ENCODE measurements at regions not wholly inside any gene's neighbourhood (a gene's known extent, or its start where the extent isn't known, plus 50 kb on each side); places are given as distances from the start of the nearest gene placed in this dataset.
"Not testable (repeated sequence)": the region's sequence is repeated elsewhere in the genome, so short reads cannot be mapped to it uniquely, and the experiment has no call there.

DNA sequence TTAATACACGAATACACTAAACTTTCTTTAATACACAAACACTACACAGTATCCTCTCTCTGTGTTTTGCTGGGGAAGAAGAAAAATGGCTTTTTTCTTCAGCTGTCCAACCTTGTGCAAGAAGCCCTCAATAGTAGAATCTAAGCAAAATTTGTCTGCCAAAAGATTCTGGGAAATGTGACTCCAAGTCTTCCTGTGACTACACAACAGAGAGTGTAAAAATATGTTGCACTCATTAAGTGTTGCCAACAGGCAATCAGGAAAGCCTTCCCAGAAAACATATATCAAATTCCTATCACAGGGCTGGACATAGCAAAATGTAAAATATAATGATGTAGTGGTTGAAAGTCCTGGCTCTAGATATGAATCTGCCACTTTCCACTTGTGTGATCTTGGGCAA is 825.1 kb upstream of the ZWINT start:
- no peak for DNase-seq (ENCODE audit: low read depth in 2 of 2)

DNA sequence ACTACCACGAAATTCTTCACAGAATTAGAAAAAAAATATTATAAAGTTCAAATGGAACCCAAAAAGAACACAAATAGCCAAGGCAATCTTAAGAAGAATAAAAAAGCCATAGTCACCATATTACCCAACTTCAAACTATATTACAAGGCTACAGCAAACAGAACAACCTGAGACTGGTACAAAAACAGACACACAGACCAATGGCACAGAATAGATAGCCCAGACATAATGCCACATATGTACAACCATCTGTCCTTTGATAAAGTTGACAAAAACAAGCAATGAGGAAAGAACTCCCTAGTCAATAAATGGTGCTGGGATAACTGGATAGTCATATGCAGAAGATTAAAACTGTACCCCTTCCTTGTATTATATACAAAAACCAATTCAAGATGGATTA is 808.5 kb upstream of the ZWINT start:
- no peak for DNase-seq (ENCODE audit: low read depth in 2 of 2)

DNA sequence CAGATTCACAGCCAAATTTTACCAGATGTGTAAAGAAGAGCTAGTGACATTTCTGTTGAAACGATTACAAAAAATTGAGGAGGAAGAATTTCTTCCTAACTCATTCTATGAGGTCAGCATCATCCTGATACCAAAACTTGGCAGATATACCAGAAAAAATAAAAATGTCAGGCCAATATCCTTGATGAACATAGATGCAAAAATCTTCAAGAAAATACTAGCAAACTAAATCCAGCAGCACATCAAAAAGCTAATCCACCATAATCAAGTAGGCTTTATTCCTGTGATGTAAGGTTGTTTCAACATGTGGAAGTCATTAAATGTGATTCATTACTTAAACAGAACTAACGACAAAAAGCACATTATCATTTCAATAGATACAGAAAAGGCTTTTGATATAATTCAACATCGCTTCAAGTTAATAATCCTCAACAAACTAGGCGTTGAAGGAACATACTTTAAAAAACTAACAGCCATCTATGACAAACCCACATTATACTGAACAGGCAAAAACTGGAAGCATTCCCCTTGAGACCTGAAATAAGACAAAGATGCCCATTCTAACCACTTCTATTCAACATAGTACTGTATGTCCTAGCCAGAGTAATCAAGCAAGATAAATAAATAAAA is 807.7 kb upstream of the ZWINT start:
- no peak for DNase-seq (ENCODE audit: low read depth in 2 of 2)

DNA sequence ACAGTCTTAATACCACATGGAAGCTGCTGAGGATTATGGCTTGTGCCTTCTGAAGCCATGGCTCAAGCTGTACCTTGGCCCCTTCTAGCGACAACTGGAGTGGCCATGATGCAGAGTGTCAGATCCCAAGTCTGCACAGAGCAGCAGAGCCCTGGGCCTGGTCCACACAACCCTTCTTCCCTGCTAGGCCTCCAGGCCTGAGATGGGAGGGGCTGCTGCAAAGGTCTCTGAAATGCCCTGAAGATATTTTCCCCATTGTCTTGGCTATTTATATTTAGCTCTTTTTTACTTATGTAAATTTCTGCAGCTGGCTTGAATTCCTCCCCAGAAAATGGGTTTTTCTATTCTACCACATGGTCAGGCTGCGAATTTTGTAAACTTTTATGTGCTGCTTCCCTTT is 804.6 kb upstream of the ZWINT start:
- DNase-seq (ENCODE audit: low read depth in 2 of 2) = no peak

DNA sequence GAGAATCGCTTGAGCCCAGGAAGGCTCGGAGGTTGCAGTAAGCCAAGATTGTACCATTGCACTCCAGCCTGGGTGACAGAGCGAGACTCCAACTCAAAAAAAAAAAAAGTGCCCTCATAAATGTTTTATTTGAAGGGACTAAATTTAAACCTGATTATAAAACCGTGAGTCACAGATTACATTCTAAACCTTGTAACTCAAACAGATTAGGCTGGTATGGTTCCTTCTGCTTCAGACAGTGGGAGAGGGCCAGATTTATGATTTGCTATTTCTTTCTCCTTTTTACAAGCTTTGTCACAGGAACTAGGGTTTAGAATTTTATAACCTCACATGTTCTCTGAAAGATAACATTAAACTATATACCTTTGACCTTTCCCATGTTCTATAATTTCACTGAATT is 801.2 kb upstream of the ZWINT start:
- no peak for DNase-seq (ENCODE audit: low read depth in 2 of 2)

DNA sequence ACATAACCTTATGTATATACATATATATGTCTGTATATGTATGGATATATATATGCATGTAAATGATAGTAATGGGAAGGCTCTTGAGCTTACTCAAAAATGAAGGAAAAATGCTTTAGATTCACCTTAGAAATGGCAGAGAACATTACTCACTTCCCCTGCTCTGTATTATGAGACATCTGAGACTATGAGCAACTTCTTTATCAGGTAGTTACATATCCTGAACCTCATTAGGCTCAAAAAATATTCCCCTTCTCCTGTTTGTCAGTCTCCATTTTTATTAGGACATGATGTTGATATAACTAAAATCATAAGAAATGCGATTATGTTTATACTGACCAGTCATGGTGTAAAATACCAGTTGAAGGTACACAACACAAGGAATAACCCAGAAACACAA is 800.1 kb upstream of the ZWINT start:
- DNase-seq (ENCODE audit: low read depth in 2 of 2) = no peak

DNA sequence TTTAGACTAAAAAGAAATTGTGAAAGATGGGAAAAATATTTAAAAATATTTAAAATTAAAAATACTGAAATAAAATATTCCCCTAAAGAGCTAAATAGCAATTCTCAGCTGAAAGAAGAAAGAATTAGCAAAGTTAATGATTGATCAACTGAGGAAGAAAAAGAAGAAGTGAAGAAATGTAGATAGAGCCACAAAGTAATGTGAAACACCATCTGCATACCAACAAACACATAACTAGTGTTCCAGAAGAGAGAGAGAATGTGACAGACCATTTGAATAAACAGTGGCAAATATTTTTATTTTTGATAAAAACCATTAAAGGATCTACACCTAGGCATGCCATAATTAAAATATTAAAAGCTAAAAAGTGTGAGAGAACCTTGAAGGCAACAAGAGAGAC is 784.5 kb upstream of the ZWINT start:
- no peak for DNase-seq (ENCODE audit: low read depth in 2 of 2)

DNA sequence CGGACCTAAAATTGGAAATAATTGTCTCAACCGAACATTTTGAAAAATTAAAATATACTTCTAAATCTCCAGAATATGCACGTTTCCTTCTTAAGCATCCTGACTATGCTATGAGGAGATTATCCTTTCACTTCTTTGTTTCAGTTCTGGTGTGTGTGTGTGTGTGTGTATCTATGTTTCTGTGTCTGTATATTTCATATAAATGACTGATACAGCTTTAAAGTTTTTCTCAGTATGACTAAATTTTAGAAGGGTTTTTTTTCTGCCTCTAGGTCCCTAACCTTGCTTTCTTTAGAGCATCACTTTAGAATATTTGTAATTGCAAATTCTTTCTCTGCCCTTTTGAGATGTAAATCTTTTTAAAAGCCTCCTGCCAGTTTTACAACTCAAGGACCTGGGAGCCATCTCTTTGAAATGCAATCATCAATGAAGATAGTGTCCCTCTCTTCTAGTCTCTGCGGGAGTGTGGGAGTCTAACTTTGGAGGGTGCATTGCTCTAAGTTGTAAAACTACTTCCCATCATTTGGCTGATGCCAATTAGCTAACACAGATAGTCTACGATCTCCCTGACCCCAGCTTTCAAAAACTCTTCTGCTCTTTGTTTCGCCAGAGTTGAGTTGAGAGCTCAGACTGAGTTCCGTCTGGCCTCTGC is 782.0 kb upstream of the ZWINT start:
- DNase-seq (ENCODE audit: low read depth in 2 of 2) = no peak

DNA sequence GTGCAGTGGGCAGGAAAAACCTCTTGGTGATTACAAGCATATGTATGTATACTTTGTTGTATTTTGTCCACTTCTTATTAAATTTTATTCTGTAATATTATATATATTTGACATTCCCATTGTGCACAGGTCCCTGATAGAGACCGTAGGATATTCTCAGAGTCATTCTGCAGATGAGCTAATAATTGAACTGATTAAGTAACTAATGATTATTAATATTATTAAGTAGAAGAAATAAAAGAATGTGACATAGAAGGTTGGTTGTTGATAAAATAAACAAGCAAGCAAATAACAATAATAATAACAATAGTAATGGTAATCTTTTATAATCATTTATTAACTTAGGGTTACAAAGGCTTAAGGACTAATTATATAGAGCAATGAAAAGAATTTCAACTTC is 780.6 kb upstream of the ZWINT start:
- DNase-seq (ENCODE audit: low read depth in 2 of 2) = no peak

DNA sequence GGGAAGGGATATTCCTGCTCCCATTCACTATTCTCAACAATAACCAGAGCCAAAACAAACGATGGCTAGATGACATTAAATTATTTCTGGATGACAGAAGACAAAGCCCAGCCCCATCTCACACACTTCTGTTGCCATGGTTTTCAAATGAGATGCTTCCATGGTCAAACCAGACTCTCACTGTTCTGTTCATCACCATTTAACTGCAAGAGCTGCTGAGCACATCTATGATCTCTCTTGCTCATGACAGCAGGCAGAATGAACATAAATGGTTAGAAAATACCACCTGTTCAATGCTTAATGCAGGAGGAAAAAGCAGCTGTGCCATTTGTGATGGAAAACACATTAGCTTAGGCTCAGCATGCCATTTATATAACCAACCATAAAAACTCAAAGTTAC is 758.6 kb upstream of the ZWINT start:
- no peak for DNase-seq (ENCODE audit: low read depth in 2 of 2)

DNA sequence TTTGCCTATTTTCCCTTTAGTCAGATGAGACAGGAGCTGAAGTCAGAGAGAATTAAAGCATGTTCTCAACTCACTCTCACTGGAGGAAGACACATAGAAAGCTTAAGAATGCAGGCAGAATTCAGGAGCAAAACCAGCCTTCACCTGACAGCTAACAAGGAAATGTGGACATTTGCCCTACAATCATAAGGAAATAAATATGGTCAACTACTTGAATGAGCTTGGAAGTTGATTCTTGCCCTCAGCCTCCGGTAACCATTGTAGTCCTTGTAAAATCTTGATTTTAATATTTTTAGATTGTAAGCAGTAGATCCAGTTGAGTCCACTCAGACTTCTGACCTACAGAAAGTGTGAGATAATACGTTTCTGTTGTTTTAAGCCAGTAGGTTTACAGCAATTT is 752.5 kb upstream of the ZWINT start:
- no peak for DNase-seq (ENCODE audit: low read depth in 2 of 2)

DNA sequence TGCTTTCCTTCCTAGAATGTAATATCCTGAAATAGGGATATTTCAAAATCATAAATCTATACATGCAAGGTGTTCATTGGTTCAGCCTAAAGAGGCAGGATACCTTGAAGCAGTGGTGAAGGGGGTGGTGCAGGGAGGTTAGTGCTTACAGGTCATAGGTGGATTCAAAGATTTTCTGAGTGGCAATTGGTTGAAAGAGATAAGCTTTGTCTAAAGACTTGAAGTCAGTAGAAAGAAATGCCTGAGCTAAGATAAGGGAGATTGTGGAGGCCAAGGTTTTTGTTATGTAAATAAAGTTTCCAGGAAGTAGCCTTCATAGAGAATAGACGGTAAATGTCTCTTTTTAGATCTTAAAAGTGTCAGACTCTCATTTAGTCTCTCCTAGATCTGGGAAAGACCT is 741.2 kb upstream of the ZWINT start:
- DNase-seq (ENCODE audit: low read depth in 2 of 2) = no peak

DNA sequence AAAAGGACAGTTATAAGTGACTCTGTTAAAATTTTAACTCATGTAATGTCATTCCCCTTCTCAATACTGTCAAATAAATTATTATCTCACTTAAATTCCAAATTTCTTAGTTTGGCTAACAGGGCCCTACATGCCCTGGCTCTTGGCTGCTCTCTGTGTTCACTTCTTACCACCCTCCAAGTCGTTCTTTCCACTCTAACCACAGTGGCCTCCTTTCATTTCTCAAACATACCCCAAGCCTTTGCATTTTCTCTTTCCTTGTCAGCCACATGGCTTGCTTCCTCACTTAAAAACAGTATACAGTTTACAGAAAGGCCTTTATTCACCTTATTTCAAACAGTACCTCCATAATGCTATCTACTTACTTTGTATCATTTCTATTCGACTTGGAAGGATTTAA is 737.1 kb upstream of the ZWINT start:
- DNase-seq (ENCODE audit: low read depth in 2 of 2) = no peak

DNA sequence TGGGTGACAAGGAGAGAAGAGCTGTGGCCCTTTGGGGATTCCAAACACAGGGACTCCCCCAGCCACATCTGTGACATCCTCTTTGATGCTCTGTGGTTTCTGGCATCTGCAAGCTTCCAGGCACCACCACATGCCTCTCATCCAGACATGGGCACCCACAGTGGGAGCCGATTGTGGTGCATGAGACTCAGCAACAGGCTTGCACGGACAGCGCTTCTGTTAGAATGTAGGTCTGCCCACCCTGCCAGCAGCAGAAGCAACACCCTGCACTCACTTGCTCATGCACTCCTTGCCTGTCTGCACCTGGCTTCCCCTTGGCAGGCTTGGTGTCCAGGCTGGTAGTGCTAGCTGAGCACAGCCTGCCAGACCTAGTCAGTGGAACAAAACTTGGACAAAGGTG is 735.0 kb upstream of the ZWINT start:
- no peak for DNase-seq (ENCODE audit: low read depth in 2 of 2)

DNA sequence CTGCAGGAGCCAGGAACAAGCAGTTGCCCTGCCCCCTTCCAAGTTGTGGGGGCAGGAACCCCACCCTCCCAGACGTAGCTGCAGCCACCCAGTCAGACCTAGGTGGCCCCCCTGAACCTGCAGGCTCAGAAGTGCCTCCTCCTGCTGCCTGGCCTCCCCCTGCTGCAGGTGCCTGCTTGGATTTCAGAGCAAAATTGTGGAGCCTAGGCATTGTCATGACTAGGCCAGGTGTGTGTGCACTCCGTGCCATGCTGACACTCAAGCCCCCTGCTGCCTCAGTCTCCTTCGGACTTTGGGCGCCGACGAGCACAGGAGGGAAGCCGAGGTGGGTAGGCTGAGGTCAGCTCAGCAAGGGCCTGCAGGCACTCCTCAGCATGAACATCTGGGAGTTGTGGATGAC is 733.9 kb upstream of the ZWINT start:
- DNase-seq (ENCODE audit: low read depth in 2 of 2) = no peak

DNA sequence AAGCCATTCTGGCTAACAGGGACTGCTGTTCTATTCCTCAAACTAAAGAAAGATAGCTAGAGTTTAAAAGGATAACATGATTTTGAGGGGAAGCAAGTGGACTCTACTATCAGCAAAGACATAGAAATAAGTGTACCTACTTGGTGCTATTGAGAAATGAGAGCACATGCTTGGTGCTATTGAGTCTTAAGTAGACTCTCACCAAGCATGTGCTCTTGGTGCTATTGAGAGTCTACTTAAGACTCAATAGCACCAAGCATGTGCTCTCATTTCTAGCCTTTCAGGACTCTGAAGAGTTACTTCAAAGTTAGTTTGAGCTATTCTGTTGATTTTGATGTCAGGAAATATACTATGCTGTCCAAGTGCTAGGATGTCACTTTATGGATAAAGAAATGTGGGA is 733.0 kb upstream of the ZWINT start:
- DNase-seq (ENCODE audit: low read depth in 2 of 2) = no peak

DNA sequence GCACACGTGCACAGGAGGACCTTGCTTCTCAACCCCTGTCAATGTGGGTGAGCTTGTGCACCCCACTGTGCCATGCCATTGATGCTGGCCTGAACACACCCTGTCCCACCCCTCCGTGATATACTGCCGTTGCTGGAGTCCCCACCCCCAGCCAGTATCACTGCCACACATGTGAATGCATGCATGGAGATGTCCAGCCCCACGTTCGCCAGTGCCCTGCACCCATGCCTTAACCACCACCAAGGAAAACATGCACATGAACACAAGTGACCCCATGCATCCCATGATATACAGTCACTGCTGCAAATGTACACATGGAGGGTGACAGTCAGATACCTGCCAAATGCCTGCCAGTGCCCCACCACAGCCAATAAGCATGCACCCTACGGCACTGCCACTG is 692.5 kb upstream of the ZWINT start:
- DNase-seq (ENCODE audit: low read depth in 2 of 2) = no peak

DNA sequence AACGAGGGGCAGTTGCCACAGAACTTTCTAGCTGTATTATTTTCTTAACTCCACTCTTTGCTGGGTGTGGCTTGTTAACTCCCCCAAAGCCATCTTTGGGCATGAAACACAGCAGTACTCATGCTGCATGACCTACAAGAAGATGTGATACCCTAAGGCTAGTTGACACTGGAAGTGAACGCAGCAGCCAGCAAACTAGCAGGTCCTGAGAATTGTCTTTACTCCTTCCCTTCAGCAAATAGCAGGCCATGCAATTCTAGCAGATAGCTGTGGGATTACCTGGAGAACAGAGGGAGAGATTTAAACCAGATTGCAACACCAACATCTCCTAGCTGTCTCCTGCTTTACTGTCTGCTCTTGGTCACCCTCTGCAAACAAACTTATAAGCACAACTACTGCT is 688.0 kb upstream of the ZWINT start:
- DNase-seq (ENCODE audit: low read depth in 2 of 2) = no peak

DNA sequence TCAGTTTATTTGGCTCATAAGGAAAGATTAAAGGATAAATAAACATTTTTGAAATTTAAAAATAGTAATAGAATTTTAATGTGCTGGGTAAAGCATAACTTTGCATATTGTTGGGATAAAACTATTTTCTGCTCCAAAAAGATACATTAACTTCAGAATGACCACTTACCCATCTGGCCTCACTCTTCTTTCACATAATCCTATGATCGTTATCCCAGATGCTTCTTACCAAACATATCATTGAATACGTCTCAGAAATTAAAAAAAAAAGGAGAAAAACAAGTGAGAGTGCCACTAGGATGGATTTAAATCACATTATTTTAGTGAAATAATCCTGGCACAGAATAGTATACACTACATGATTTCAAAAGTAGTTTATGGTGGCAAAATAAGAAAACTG is 677.5 kb upstream of the ZWINT start:
- no peak for DNase-seq (ENCODE audit: low read depth in 2 of 2)

DNA sequence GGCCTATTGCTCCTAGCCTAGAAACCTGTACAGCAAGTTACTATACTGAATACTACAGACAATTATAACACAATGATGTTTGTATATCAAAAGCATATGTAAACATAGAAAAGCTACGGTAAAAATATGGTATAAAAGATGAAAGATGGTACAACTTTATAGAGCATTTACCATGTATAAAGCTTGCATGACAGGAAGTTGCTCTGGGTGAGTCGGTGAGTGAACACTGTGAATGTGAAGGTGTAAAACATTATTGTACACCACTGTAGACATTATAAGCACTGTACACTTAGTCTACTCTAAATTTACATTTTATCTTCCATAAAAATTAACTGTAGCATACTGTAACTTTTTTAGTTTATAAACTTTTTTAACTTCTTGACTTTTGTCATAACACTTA is 674.3 kb upstream of the ZWINT start:
- no peak for DNase-seq (ENCODE audit: low read depth in 2 of 2)

DNA sequence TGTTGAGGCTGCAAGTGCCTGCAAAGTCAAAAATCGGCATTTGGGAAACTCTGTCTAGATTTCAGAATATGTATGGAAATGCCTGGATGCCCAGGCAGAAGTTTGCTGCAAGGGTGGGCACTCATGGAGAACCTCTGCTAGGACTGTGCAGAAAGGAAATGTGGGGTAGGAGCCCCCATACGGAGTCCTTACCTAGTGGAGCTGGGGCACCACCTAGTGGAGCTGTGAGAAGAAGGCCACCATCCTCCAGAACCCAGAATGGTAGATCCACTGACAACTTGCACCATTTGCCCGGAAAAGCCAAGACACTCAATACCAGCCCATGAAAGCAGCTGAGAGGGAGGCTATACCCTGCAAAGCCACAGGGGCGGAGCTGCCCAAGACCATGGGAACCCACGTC is 671.2 kb upstream of the ZWINT start:
- not testable (repeated sequence) for DNase-seq (ENCODE audit: low read depth in 2 of 2)

DNA sequence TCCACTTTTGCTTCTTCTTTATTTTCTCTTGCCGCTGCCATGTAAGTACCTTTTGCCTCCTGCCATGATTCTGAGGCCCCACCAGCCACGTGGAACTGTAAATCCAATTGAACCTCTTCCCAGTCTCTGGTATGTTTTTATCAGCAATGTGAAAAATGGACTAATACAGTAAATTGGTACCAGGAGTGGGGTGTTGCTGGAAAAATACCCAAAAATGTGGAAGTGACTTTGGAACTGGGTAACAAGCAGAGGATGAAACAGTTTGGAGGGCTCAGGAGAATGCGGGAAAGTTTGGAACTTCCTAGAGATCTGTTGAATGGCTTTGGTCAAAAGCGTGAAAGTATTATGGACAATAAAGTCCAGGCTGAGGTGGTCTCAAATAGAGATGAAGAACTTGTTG is 670.3 kb upstream of the ZWINT start:
- DNase-seq (ENCODE audit: low read depth in 2 of 2) = no peak

DNA sequence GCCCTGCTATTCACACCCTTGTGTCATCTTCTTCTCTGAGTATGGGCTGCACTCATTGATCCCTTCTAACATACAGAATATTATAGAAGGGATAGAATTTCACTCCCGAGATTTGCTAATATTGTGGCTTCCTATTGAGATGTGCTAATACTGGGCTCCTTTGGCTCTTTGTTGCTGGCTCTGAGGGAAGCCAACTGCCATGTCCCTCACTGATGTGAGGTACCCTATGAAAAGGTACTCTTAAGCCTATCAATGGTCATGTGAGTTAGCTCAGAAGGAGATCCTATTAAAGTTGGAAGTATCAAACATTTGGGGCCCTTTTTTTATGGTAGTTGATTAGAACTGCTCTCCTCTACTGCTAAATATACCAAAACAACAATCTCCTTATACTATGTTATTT is 665.2 kb upstream of the ZWINT start:
- DNase-seq (ENCODE audit: low read depth in 2 of 2) = no peak

DNA sequence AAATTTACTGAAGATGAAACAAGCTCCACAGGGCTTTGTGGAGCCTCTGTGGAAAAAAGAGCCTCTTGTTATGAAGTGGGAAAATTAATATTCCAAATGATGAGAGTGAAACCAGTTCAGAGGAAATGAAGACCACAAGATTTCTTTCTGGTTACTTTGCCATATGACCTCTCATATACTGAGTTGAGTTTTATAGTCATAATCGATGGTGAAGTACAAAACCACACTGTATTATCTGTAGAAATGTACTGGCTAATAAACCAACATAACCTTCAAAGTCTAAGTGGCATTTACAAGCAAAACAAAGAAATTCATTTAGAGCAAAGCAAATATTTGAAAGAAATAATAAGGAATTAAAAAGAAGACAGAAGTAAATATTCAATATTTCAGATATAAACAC is 662.6 kb upstream of the ZWINT start:
- DNase-seq (ENCODE audit: low read depth in 2 of 2) = no peak
